Mesothelial cell of epicardium (in vitro differentiated cells): ENCODE measurements at regions not wholly inside any gene's neighbourhood (a gene's known extent, or its start where the extent isn't known, plus 50 kb on each side); places are given as distances from the start of the nearest gene placed in this dataset.
A peak's percentile ranks its signal among the peaks of the same experiment; 100 is the strongest.

Source experiments
- DNase-seq, 2 experiments: peaks; one replicate each; pipeline ENCODE4 v3.0.0; 2021; ENCODE audit warnings: low spot score in 2 of 2; ENCODE audit not compliant: unreplicated experiment in 2 of 2
- H3K27ac Mint-ChIP-seq: 2 replicates; pipeline ENCODE4 v1.8.0; 2021; ENCODE audit warnings: mixed read lengths
- H3K27me3 Mint-ChIP-seq: 2 replicates; pipeline ENCODE4 v1.8.0; 2021; ENCODE audit warnings: low read depth, mixed read lengths
- H3K36me3 Mint-ChIP-seq: 2 replicates; pipeline ENCODE4 v1.8.0; 2021; ENCODE audit warnings: mixed read lengths
- H3K4me1 Mint-ChIP-seq: 2 replicates; pipeline ENCODE4 v1.8.0; 2021; ENCODE audit warnings: mixed read lengths
- H3K4me3 Mint-ChIP-seq: 2 replicates; pipeline ENCODE4 v1.8.0; 2021; ENCODE audit warnings: mild to moderate bottlenecking, moderate library complexity, mixed read lengths
- H3K9me3 Mint-ChIP-seq: 2 replicates; pipeline ENCODE4 v1.8.0; 2021; ENCODE audit warnings: mixed read lengths
- CTCF ChIP-seq: fragments of 200-600 bp; sonication (generic); IDR thresholded peaks from one replicate; pipeline ENCODE4 v1.5.0; 2021; ENCODE audit warnings: antibody characterized with exemption; ENCODE audit not compliant: unreplicated experiment

- no peaks in the 10 kb centered on the region for H3K27me3 Mint-ChIP-seq
- no peaks in the 10 kb centered on the region for H3K36me3 Mint-ChIP-seq
- peaks cover 4% of the 10 kb centered on the region for H3K9me3 Mint-ChIP-seq
- H3K4me1 Mint-ChIP-seq: peaks cover 1% of the 10 kb centered on the region
- no peak for DNase-seq
- TF ChIP-seq CTCF: no peak
- H3K27ac Mint-ChIP-seq: no peak overlapping the region
- H3K4me3 Mint-ChIP-seq: no peak overlapping the region
Measured at GRCh38 chr6:26296857-26297648, 67.9 kb upstream of the BTN3A2 start.

GRCh38 chr6:26299286-26300042, 65.5 kb upstream of the BTN3A2 start:
- DNase-seq: no peak
- H3K36me3 Mint-ChIP-seq: no peaks in the 10 kb centered on the region
- no peaks in the 10 kb centered on the region for H3K27me3 Mint-ChIP-seq
- peaks cover 4% of the 10 kb centered on the region for H3K9me3 Mint-ChIP-seq
- no peak for TF ChIP-seq CTCF
- peak overlapping the region; percentile 55 for H3K4me3 Mint-ChIP-seq
- H3K4me1 Mint-ChIP-seq: peaks cover 1% of the 10 kb centered on the region
- H3K27ac Mint-ChIP-seq: no peak overlapping the region

DNA sequence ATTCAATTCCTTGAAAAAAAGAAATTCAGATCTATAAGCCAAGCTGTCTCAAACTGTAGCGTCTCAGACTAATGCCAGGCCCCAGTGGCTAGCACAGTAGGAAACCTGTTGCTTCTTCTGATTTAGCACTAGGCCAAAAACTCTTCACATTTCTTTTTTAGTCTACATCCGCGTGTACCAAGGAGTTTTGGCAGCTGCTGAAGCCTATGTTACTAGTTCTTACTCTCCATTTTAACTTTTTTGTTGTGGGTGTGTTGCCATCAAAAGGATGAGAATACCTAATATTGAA, 65.0 kb upstream of the BTN3A2 start:
- no peak for TF ChIP-seq CTCF
- Mint-ChIP-seq H3K27ac (no peak overlapping the region), H3K27me3 (no peaks in the 10 kb centered on the region), H3K9me3 (peaks cover 4% of the 10 kb centered on the region), H3K4me1 (peaks cover 1% of the 10 kb centered on the region), H3K36me3 (no peaks in the 10 kb centered on the region), H3K4me3 (no peak overlapping the region)
- DNase-seq: no peak

DNA sequence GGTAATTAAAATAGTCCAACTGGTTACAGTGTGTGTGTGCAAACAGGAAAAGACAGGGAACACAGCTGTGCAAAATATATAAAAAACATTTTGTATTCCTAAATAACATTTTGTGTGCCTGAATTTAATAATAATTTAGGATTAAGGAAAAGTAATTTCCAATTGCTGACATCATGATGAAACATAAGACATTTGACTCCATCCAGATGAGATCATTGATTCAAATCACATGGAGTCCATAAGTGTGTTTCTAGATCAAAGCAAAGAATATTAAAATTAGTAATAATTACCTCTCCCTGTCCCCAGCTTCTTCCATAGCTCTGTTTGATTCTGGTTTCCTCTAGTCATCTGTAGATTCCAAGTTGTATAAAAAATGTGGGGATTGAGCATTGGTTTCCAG, 64.6 kb upstream of the BTN3A2 start:
- H3K36me3 Mint-ChIP-seq: no peaks in the 10 kb centered on the region
- H3K27me3 Mint-ChIP-seq: no peaks in the 10 kb centered on the region
- no peak for DNase-seq
- peaks cover 4% of the 10 kb centered on the region for H3K9me3 Mint-ChIP-seq
- no peak overlapping the region for H3K4me3 Mint-ChIP-seq
- H3K27ac Mint-ChIP-seq: no peak overlapping the region
- no peak for TF ChIP-seq CTCF
- peaks cover 1% of the 10 kb centered on the region for H3K4me1 Mint-ChIP-seq

DNA sequence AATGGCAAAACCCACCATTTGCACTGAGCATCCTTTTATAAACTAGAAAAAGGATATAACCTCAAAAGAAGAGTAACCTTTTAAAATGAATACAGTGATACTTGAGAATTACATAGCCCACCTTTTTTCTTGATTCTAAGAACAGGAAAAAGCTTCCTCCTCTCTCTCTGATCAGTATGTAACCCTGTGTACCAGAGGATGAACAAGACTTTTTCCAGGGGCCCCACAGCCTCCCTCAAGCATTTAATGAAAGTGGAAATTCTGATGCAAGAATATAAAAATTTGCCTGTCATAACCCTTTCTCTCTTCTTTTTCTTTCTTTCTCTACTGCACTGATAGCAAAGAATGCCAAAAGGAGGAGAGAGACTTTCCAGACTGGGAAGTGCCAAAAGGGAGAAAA, 64.2 kb upstream of the BTN3A2 start:
- DNase-seq: no peak
- Mint-ChIP-seq H3K4me1 (peaks cover 6% of the 10 kb centered on the region), H3K36me3 (no peaks in the 10 kb centered on the region), H3K4me3 (no peak overlapping the region), H3K27me3 (no peaks in the 10 kb centered on the region), H3K27ac (no peak overlapping the region), H3K9me3 (no peaks in the 10 kb centered on the region)
- TF ChIP-seq CTCF: no peak
